ENCODE measurements at regions not wholly inside any gene's neighbourhood (a gene's known extent, or its start where the extent isn't known, plus 50 kb on each side); places are given as distances from the start of the nearest gene placed in this dataset.

GRCh38 chr2:184993746-184994145 lies 395.4 kb downstream of the ZNF804A start:
- no peaks in the 10 kb centered on the region for H3K27me3 ChIP-seq (ENCODE audit: insufficient read depth, low read length)
- no CpG with 5 or more reads among the region's 2 CpGs for WGBS (ENCODE audit: extremely low coverage, insufficient coverage, insufficient read length)
- H3K4me2 ChIP-seq (ENCODE audit: low read length) = no peak overlapping the region

GRCh38 chr2:185006481-185006880 lies 408.2 kb downstream of the ZNF804A start:
- no peak overlapping the region for H4K12ac ChIP-seq (ENCODE audit: low read depth, low read length)
- H2AK5ac ChIP-seq (ENCODE audit: low read length) = no peak overlapping the region
- H3K14ac ChIP-seq (ENCODE audit: low read length) = no peak overlapping the region
- no peaks in the 10 kb centered on the region for H3K9me3 ChIP-seq (ENCODE audit: insufficient read depth, low read depth, low read length)
- H3K79me1 ChIP-seq (ENCODE audit: low read length) = no peaks in the 10 kb centered on the region
- DNase-seq = no peak
- no peak overlapping the region for H3K4me2 ChIP-seq (ENCODE audit: low read length)
- H2AFZ ChIP-seq (ENCODE audit: insufficient read depth, low read length, poor library complexity) = no peak overlapping the region
- no peak overlapping the region for H2BK12ac ChIP-seq (ENCODE audit: low read length)
- no peak overlapping the region for H3K9ac ChIP-seq (ENCODE audit: low read length)
- no peak overlapping the region for H3K18ac ChIP-seq (ENCODE audit: low read length)
- no peaks in the 10 kb centered on the region for H3K4me1 ChIP-seq (ENCODE audit: control insufficient read depth in 1 of 2, insufficient read depth in 2 of 2, low read length in 2 of 2)
- H3K4ac ChIP-seq (ENCODE audit: low read depth, low read length) = no peak overlapping the region
- no peak overlapping the region for H4K91ac ChIP-seq (ENCODE audit: low read depth, low read length)
- H4K8ac ChIP-seq (ENCODE audit: low read depth, low read length) = no peak overlapping the region
- no peak overlapping the region for H3K23ac ChIP-seq (ENCODE audit: low read length)
- no peak overlapping the region for H2BK5ac ChIP-seq (ENCODE audit: low read depth, low read length, poor library complexity)
- WGBS (ENCODE audit: extremely low coverage, insufficient coverage, insufficient read length) = no CpG with 5 or more reads among the region's 4 CpGs
- H3K27me3 ChIP-seq (ENCODE audit: insufficient read depth, low read length) = no peaks in the 10 kb centered on the region
- H3K4me3 ChIP-seq (ENCODE audit: low read depth, low read length) = no peak overlapping the region
- H3K27ac ChIP-seq (ENCODE audit: low read depth, low read length) = no peak overlapping the region
- H3K79me2 ChIP-seq (ENCODE audit: control insufficient read depth, insufficient read depth, low read length, poor library complexity) = no peaks in the 10 kb centered on the region
- no peaks in the 10 kb centered on the region for H3K36me3 ChIP-seq (ENCODE audit: control insufficient read depth in 1 of 2, insufficient read depth in 2 of 2, low read length in 2 of 2)
- H2BK120ac ChIP-seq (ENCODE audit: insufficient read depth, low read length, poor library complexity) = no peak overlapping the region

More at GRCh38 chr2:184993746-184994145, 395.4 kb downstream of the ZNF804A start:
- Histone ChIP-seq H3K4ac (ENCODE audit: low read depth, low read length) (no peak overlapping the region), H4K91ac (ENCODE audit: low read depth, low read length) (no peak overlapping the region), H3K18ac (ENCODE audit: low read length) (no peak overlapping the region), H3K23ac (ENCODE audit: low read length) (no peak overlapping the region), H2AK5ac (ENCODE audit: low read length) (no peak overlapping the region), H3K4me3 (ENCODE audit: low read depth, low read length) (no peak overlapping the region), H2BK12ac (ENCODE audit: low read length) (no peak overlapping the region), H4K12ac (ENCODE audit: low read depth, low read length) (no peak overlapping the region), H2BK120ac (ENCODE audit: insufficient read depth, low read length, poor library complexity) (no peak overlapping the region), H3K36me3 (ENCODE audit: control insufficient read depth in 1 of 2, insufficient read depth in 2 of 2, low read length in 2 of 2) (no peaks in the 10 kb centered on the region), H3K4me1 (ENCODE audit: control insufficient read depth in 1 of 2, insufficient read depth in 2 of 2, low read length in 2 of 2) (no peaks in the 10 kb centered on the region), H3K14ac (ENCODE audit: low read length) (no peak overlapping the region), H3K79me1 (ENCODE audit: low read length) (no peaks in the 10 kb centered on the region), H4K8ac (ENCODE audit: low read depth, low read length) (no peak overlapping the region), H3K79me2 (ENCODE audit: control insufficient read depth, insufficient read depth, low read length, poor library complexity) (no peaks in the 10 kb centered on the region), H3K9me3 (ENCODE audit: insufficient read depth, low read depth, low read length) (peaks cover 2% of the 10 kb centered on the region), H2BK5ac (ENCODE audit: low read depth, low read length, poor library complexity) (no peak overlapping the region), H3K9ac (ENCODE audit: low read length) (no peak overlapping the region), H2AFZ (ENCODE audit: insufficient read depth, low read length, poor library complexity) (no peak overlapping the region), H3K27ac (ENCODE audit: low read depth, low read length) (no peak overlapping the region)
- DNase-seq = no peak

GRCh38 chr2:185012643-185013042 lies 414.3 kb downstream of the ZNF804A start:
- Histone ChIP-seq H2BK5ac (ENCODE audit: low read depth, low read length, poor library complexity) (no peak overlapping the region), H3K36me3 (ENCODE audit: control insufficient read depth in 1 of 2, insufficient read depth in 2 of 2, low read length in 2 of 2) (no peaks in the 10 kb centered on the region)

GRCh38 chr2:185014076-185014475 lies 415.7 kb downstream of the ZNF804A start:
- H3K9me3 ChIP-seq (ENCODE audit: insufficient read depth, low read depth, low read length) = peaks cover 4% of the 10 kb centered on the region
- H2AFZ ChIP-seq (ENCODE audit: insufficient read depth, low read length, poor library complexity) = no peak overlapping the region
- no peaks in the 10 kb centered on the region for H3K79me2 ChIP-seq (ENCODE audit: control insufficient read depth, insufficient read depth, low read length, poor library complexity)
- H3K79me1 ChIP-seq (ENCODE audit: low read length) = no peaks in the 10 kb centered on the region
- no peak overlapping the region for H4K12ac ChIP-seq (ENCODE audit: low read depth, low read length)
- no peak overlapping the region for H3K4ac ChIP-seq (ENCODE audit: low read depth, low read length)
- H4K8ac ChIP-seq (ENCODE audit: low read depth, low read length) = no peak overlapping the region
- no peak overlapping the region for H3K23ac ChIP-seq (ENCODE audit: low read length)
- no peak overlapping the region for H2BK120ac ChIP-seq (ENCODE audit: insufficient read depth, low read length, poor library complexity)
- no peaks in the 10 kb centered on the region for H3K4me1 ChIP-seq (ENCODE audit: control insufficient read depth in 1 of 2, insufficient read depth in 2 of 2, low read length in 2 of 2)
- H3K36me3 ChIP-seq (ENCODE audit: control insufficient read depth in 1 of 2, insufficient read depth in 2 of 2, low read length in 2 of 2) = no peaks in the 10 kb centered on the region
- H3K4me2 ChIP-seq (ENCODE audit: low read length) = no peak overlapping the region
- no peak overlapping the region for H2AK5ac ChIP-seq (ENCODE audit: low read length)
- no peak overlapping the region for H3K18ac ChIP-seq (ENCODE audit: low read length)
- no peak overlapping the region for H3K14ac ChIP-seq (ENCODE audit: low read length)
- H2BK12ac ChIP-seq (ENCODE audit: low read length) = no peak overlapping the region
- H3K27ac ChIP-seq (ENCODE audit: low read depth, low read length) = no peak overlapping the region
- H3K27me3 ChIP-seq (ENCODE audit: insufficient read depth, low read length) = no peaks in the 10 kb centered on the region
- no peak overlapping the region for H3K4me3 ChIP-seq (ENCODE audit: low read depth, low read length)
- H3K9ac ChIP-seq (ENCODE audit: low read length) = no peak overlapping the region
- H2BK5ac ChIP-seq (ENCODE audit: low read depth, low read length, poor library complexity) = no peak overlapping the region
- no peak for DNase-seq
- no peak overlapping the region for H4K91ac ChIP-seq (ENCODE audit: low read depth, low read length)

More at GRCh38 chr2:185012643-185013042, 414.3 kb downstream of the ZNF804A start:
- Histone ChIP-seq H2BK120ac (ENCODE audit: insufficient read depth, low read length, poor library complexity) (no peak overlapping the region), H3K4me3 (ENCODE audit: low read depth, low read length) (no peak overlapping the region), H3K9me3 (ENCODE audit: insufficient read depth, low read depth, low read length) (peaks cover 4% of the 10 kb centered on the region), H2BK12ac (ENCODE audit: low read length) (no peak overlapping the region), H2AFZ (ENCODE audit: insufficient read depth, low read length, poor library complexity) (no peak overlapping the region), H3K79me1 (ENCODE audit: low read length) (no peaks in the 10 kb centered on the region), H2AK5ac (ENCODE audit: low read length) (no peak overlapping the region), H3K79me2 (ENCODE audit: control insufficient read depth, insufficient read depth, low read length, poor library complexity) (no peaks in the 10 kb centered on the region), H3K23ac (ENCODE audit: low read length) (no peak overlapping the region), H4K8ac (ENCODE audit: low read depth, low read length) (no peak overlapping the region), H3K9ac (ENCODE audit: low read length) (no peak overlapping the region), H3K4me2 (ENCODE audit: low read length) (no peak overlapping the region), H3K4ac (ENCODE audit: low read depth, low read length) (no peak overlapping the region), H3K18ac (ENCODE audit: low read length) (no peak overlapping the region), H4K12ac (ENCODE audit: low read depth, low read length) (no peak overlapping the region), H3K27ac (ENCODE audit: low read depth, low read length) (no peak overlapping the region), H3K14ac (ENCODE audit: low read length) (no peak overlapping the region), H3K4me1 (ENCODE audit: control insufficient read depth in 1 of 2, insufficient read depth in 2 of 2, low read length in 2 of 2) (no peaks in the 10 kb centered on the region), H3K27me3 (ENCODE audit: insufficient read depth, low read length) (no peaks in the 10 kb centered on the region), H4K91ac (ENCODE audit: low read depth, low read length) (no peak overlapping the region)
- no peak for DNase-seq
- WGBS (ENCODE audit: extremely low coverage, insufficient coverage, insufficient read length) = no CpG with 5 or more reads among the region's 3 CpGs

Measured in trophoblast cell (in vitro differentiated cells and primary cell).